K562 (cell line): ENCODE measurements at regions not wholly inside any gene's neighbourhood (a gene's known extent, or its start where the extent isn't known, plus 50 kb on each side); places are given as distances from the start of the nearest gene placed in this dataset.

Source experiments
- ATAC-seq: fragments of 200-7000 bp; cut with Tn5 transposase; 3 replicates; pipeline ENCODE4 v1.9.1; 2020; ENCODE audit warnings: moderate library complexity
- BruUV-seq: library from RNA; stranded (reverse); fragments of 400-500 nt; replicated peaks from 2 replicates; lab custom pipeline; 2021; lab: Mats Ljungman, UMichigan
- CTCF ChIA-PET: fragments of 300-600 bp; formaldehyde crosslinking; extraction: SDS; loops from one replicate; lab custom pipeline; 2021; ENCODE audit warnings: low intra/inter-chr PET ratio; lab: Yijun Ruan, JAX
- POLR2A ChIA-PET: fragments of 300-600, 350-650 bp; sonication (Branson Sonifier 250); formaldehyde crosslinking; extraction: SDS; loops from one replicate; lab custom pipeline; 2021; ENCODE audit warnings: antibody characterized with exemption, inconsistent platforms; lab: Yijun Ruan, JAX
- DNase-seq, 4 experiments: peaks; one replicate each; pipeline versions ENCODE4 v3.0.0 to v3.0.0-alpha.2; 2011 to 2018; ENCODE audit warnings: low spot score in 3 of 4, mixed read lengths in 3 of 4; ENCODE audit errors: extremely low read depth in 1 of 4
- FAIRE-seq: peaks from 2 replicates; lab custom pipeline; 2011; peaks lifted over from hg19 to GRCh38; lab: Jason Lieb, UNC
- H2AFZ ChIP-seq: 2 replicates; pipeline ENCODE4 v1.6.0; 2011; ENCODE audit warnings: low read depth, low read length, control low read depth, inconsistent platforms
- H3K27ac ChIP-seq: fragments of 200-600 bp; 3 replicates; pipeline ENCODE4 v1.8.0; 2011; ENCODE audit warnings: low read depth, mild to moderate bottlenecking, control low read depth, inconsistent platforms, low read length, moderate library complexity, mixed read lengths; ENCODE audit errors: extremely low read depth
- H3K27me3 ChIP-seq, 2 experiments: fragments of 300-600 bp in 1 of 2; 2 replicates in 1 of 2; 3 replicates in 1 of 2; pipeline versions ENCODE4 v1.6.0 to v1.8.0; 2011; ENCODE audit warnings: inconsistent platforms in 2 of 2, low read length in 2 of 2, mild to moderate bottlenecking in 1 of 2, mixed read lengths in 1 of 2, moderate library complexity in 1 of 2; ENCODE audit not compliant: control insufficient read depth in 2 of 2, insufficient read depth in 2 of 2
- H3K36me3 ChIP-seq: fragments of 300-600 bp; 3 replicates; pipeline ENCODE4 v1.8.0; 2011; ENCODE audit warnings: mild to moderate bottlenecking, low read length, inconsistent platforms; ENCODE audit not compliant: control insufficient read depth, insufficient read depth
- H3K4me1 ChIP-seq, 2 experiments: fragments of 200-600 bp in 1 of 2; replicated peaks in 1 of 2; 2 replicates in 1 of 2; 3 replicates in 1 of 2; pipeline versions ENCODE4 v1.5.1 to v1.8.0; 2011; ENCODE audit warnings: inconsistent platforms in 2 of 2, low read length in 2 of 2, mild to moderate bottlenecking in 1 of 2, mixed read lengths in 1 of 2, moderate library complexity in 1 of 2; ENCODE audit not compliant: control insufficient read depth in 2 of 2, insufficient read depth in 2 of 2
- H3K4me2 ChIP-seq: 2 replicates; pipeline ENCODE4 v1.6.1; 2011; ENCODE audit warnings: low read length, control low read depth, inconsistent platforms, mixed read lengths; ENCODE audit not compliant: insufficient read depth
- H3K4me3 ChIP-seq: fragments of 200-600 bp; sonication (generic), shearing (Covaris generic); 2 replicates; pipeline ENCODE4 v1.5.1; 2016; ENCODE audit warnings: control low read depth, inconsistent platforms
- H3K79me2 ChIP-seq: fragments of 200-600 bp; 3 replicates; pipeline ENCODE4 v1.8.0; 2011; ENCODE audit warnings: low read length, inconsistent platforms; ENCODE audit not compliant: control insufficient read depth, insufficient read depth
- H3K9ac ChIP-seq, 2 experiments: 2 replicates each; pipeline versions ENCODE4 v1.6.0 to v1.6.1; 2011; ENCODE audit warnings: low read depth in 2 of 2, low read length in 2 of 2, control low read depth in 1 of 2, inconsistent platforms in 1 of 2, mild to moderate bottlenecking in 1 of 2, mixed read lengths in 1 of 2; ENCODE audit not compliant: insufficient read depth in 1 of 2
- H3K9me1 ChIP-seq: one replicate; pipeline ENCODE4 v1.6.0; 2011; ENCODE audit warnings: inconsistent platforms, mild to moderate bottlenecking, low read length, moderate library complexity; ENCODE audit not compliant: control insufficient read depth, insufficient read depth
- H3K9me3 ChIP-seq: replicated peaks from 2 replicates; pipeline ENCODE4 v1.5.1; 2011; ENCODE audit warnings: low read depth, low read length, inconsistent platforms; ENCODE audit not compliant: control insufficient read depth, insufficient read depth
- H4K20me1 ChIP-seq: replicated peaks from 2 replicates; pipeline ENCODE4 v1.6.1; 2011; ENCODE audit warnings: low read length, inconsistent platforms, mixed read lengths; ENCODE audit not compliant: control insufficient read depth, insufficient read depth
- ATF7 ChIP-seq: fragments of 450-650 bp; IDR thresholded peaks from 2 replicates; pipeline ENCODE4 v1.7.1; 2014; ENCODE audit warnings: mild to moderate bottlenecking, moderate library complexity
- BCOR ChIP-seq: fragments of 450-650 bp; IDR thresholded peaks from 2 replicates; pipeline ENCODE4 v1.6.1; 2016
- CBX2 ChIP-seq: fragments of 200-600 bp; sonication (generic); IDR thresholded peaks from one replicate; pipeline ENCODE4 v1.6.1; 2012; ENCODE audit warnings: mild to moderate bottlenecking, low read length, inconsistent platforms; ENCODE audit not compliant: insufficient read depth, poor library complexity, severe bottlenecking
- CTCF ChIP-seq, 3 experiments: IDR thresholded peaks in 2 of 3; conservative IDR thresholded peaks in 1 of 3; 2 replicates each; pipeline ENCODE4 v1.5.1; 2011 to 2012; ENCODE audit warnings: low read length in 3 of 3, mild to moderate bottlenecking in 3 of 3, control low read depth in 2 of 3, improper control_type of control experiment in 1 of 3, inconsistent platforms in 1 of 3, low read depth in 1 of 3, mixed read lengths in 1 of 3, moderate library complexity in 1 of 3; ENCODE audit not compliant: insufficient read depth in 2 of 3
- KDM4B ChIP-seq, 2 experiments: fragments of 450-650 bp in 1 of 2; sonication (generic) in 1 of 2; IDR thresholded peaks; 2 replicates each; pipeline ENCODE4 v1.6.1; 2016 to 2017; ENCODE audit warnings: borderline replicate concordance in 2 of 2, antibody characterized with exemption in 1 of 2, low read depth in 1 of 2, mild to moderate bottlenecking in 1 of 2
- KLF16 ChIP-seq: IDR thresholded peaks from 2 replicates; pipeline ENCODE4 v1.6.1; 2016; ENCODE audit warnings: antibody characterized with exemption
- MITF ChIP-seq: IDR thresholded peaks from 2 replicates; pipeline ENCODE4 v1.6.1; 2014; ENCODE audit warnings: antibody characterized with exemption
- TAF1 ChIP-seq: IDR thresholded peaks from 2 replicates; pipeline ENCODE4 v1.6.1; 2011; ENCODE audit warnings: mild to moderate bottlenecking, low read length, moderate library complexity; ENCODE audit not compliant: insufficient read depth, control insufficient read depth, severe bottlenecking; ENCODE audit errors: extremely low read depth
- TFE3 ChIP-seq: fragments of 450-650 bp; formaldehyde crosslinking; IDR thresholded peaks from 2 replicates; pipeline ENCODE4 v1.4.0; 2020; ENCODE audit warnings: mild to moderate bottlenecking, mixed read lengths
- ZNF134 ChIP-seq: fragments of 250-450 bp; sonication (Bioruptor Pico); conservative IDR thresholded peaks from 2 replicates; pipeline ENCODE4 v1.4.0; 2020
- ZNF175 ChIP-seq: fragments of 200-800 bp; sonication (Bioruptor generic); IDR thresholded peaks from 2 replicates; pipeline ENCODE4 v1.6.1; 2016; ENCODE audit warnings: low read depth, mild to moderate bottlenecking, missing genetic modification characterization, missing compliant biosample characterization
- ZNF609 ChIP-seq: sonication (generic); formaldehyde crosslinking; IDR thresholded peaks from 2 replicates; pipeline ENCODE4 v1.8.1; 2023; ENCODE audit warnings: missing genetic modification reagents, mild to moderate bottlenecking, borderline replicate concordance
- ZNF778 ChIP-seq: fragments of 450-650 bp; formaldehyde crosslinking; IDR thresholded peaks from 2 replicates; pipeline ENCODE4 v1.4.0; 2020; ENCODE audit warnings: mild to moderate bottlenecking, moderate library complexity
- WGBS: fragments of 100-300 bp; shearing (Covaris generic); methylation state at CpG from one replicate; pipeline ENCODE4 v1.1.6; 2016; ENCODE audit warnings: low coverage, mixed read lengths; ENCODE audit not compliant: insufficient coverage; ENCODE audit errors: missing lambda C conversion rate; 5-methylcytosine and 5-hydroxymethylcytosine counted together
- in situ Hi-C: fragments of 300-500 bp; cut with MboI; formaldehyde crosslinking; loops from 4 replicates; pipeline ENCODE4 v1.15.0; 2018; ENCODE audit warnings: inconsistent platforms, mixed read lengths
- intact Hi-C: fragments of 100-400 bp; cut with micrococcal nuclease; formaldehyde crosslinking; loops from 2 replicates; pipeline ENCODE4 v1.14.2; 2022

GRCh38 chr12:69027411-69027881, 94.5 kb upstream of the CPM start:
- H3K9ac ChIP-seq: no peak overlapping the region
- in situ Hi-C loops: no loop called here
- H3K4me1 ChIP-seq: no peaks in the 10 kb centered on the region
- H3K4me3 ChIP-seq: no peak overlapping the region
- WGBS: 0% methylated on average over 4 of the region's 4 CpGs
- no peaks in the 10 kb centered on the region for H3K9me1 ChIP-seq
- H2AFZ ChIP-seq: no peak overlapping the region
- no peak for FAIRE-seq
- no TSS peak for BruUV-seq
- CTCF ChIA-PET: no interaction called here
- H3K9me3 ChIP-seq: no peaks in the 10 kb centered on the region
- intact Hi-C loops: no loop called here
- POLR2A ChIA-PET: no interaction called here
- ATAC-seq: no peak
- no peaks in the 10 kb centered on the region for H3K36me3 ChIP-seq
- no peaks in the 10 kb centered on the region for H3K79me2 ChIP-seq
- no peak overlapping the region for H3K4me2 ChIP-seq
- H3K27me3 ChIP-seq: peaks cover 10 to 24% of the 10 kb centered on the region in 2 experiments; a peak in 4 of 5 replicates
- H3K27ac ChIP-seq: no peak overlapping the region
- DNase-seq: no peak
- H4K20me1 ChIP-seq: no peaks in the 10 kb centered on the region
- TF ChIP-seq KDM4B (IDR thresholded peaks at IDR 0.05; ENCODE audit: borderline replicate concordance in 2 of 2, low read depth in 1 of 2): no peak
- no peak for TF ChIP-seq TAF1
- TF ChIP-seq CTCF (IDR thresholded peaks at IDR 0.05 in 2 of 3, conservative IDR thresholded peaks at IDR 0.05 in 1 of 3; ENCODE audit: insufficient read depth in 2 of 3, low read depth in 1 of 3, low read length in 3 of 3): no peak
- TF ChIP-seq BCOR: no peak
- no peak for TF ChIP-seq TFE3 (CRISPR knock-in tag)
- no peak for TF ChIP-seq ATF7
- no peak for TF ChIP-seq KLF16
- TF ChIP-seq ZNF778 (CRISPR knock-in tag): no peak
- TF ChIP-seq ZNF609: no peak
- TF ChIP-seq ZNF175: no peak
- no peak for TF ChIP-seq MITF
- TF ChIP-seq CBX2: no peak
- TF ChIP-seq ZNF134 (CRISPR knock-in tag): no peak
